Trophoblast cell (in vitro differentiated cells and primary cell): ENCODE measurements at regions not wholly inside any gene's neighbourhood (a gene's known extent, or its start where the extent isn't known, plus 50 kb on each side); places are given as distances from the start of the nearest gene placed in this dataset.

Experiments
- DNase-seq, 2 donors: peaks; one replicate each; pipeline ENCODE4 v3.0.0-alpha.2; 2016
- H2AFZ ChIP-seq: 2 replicates; pipeline ENCODE4 v1.6.1; 2013; ENCODE audit warnings: low read length, moderate library complexity, mild to moderate bottlenecking; ENCODE audit not compliant: insufficient read depth, poor library complexity
- H2AK5ac ChIP-seq: 2 replicates; pipeline ENCODE4 v1.6.1; 2013; ENCODE audit warnings: mild to moderate bottlenecking, low read length
- H2BK120ac ChIP-seq: 2 replicates; pipeline ENCODE4 v1.6.1; 2013; ENCODE audit warnings: low read length, mild to moderate bottlenecking, moderate library complexity; ENCODE audit not compliant: insufficient read depth, poor library complexity
- H2BK12ac ChIP-seq: 2 replicates; pipeline ENCODE4 v1.6.1; 2013; ENCODE audit warnings: mild to moderate bottlenecking, low read length, moderate library complexity
- H2BK5ac ChIP-seq: 2 replicates; pipeline ENCODE4 v1.6.1; 2013; ENCODE audit warnings: low read length, low read depth, moderate library complexity, mild to moderate bottlenecking; ENCODE audit not compliant: poor library complexity
- H3K14ac ChIP-seq: 2 replicates; pipeline ENCODE4 v1.6.1; 2013; ENCODE audit warnings: mild to moderate bottlenecking, low read length
- H3K18ac ChIP-seq: 2 replicates; pipeline ENCODE4 v1.6.1; 2013; ENCODE audit warnings: mild to moderate bottlenecking, low read length
- H3K23ac ChIP-seq: 2 replicates; pipeline ENCODE4 v1.6.1; 2013; ENCODE audit warnings: low read length
- H3K27ac ChIP-seq: 2 replicates; pipeline ENCODE4 v1.5.1; 2013; ENCODE audit warnings: low read depth, mild to moderate bottlenecking, inconsistent platforms, low read length, moderate library complexity
- H3K27me3 ChIP-seq: 2 replicates; pipeline ENCODE4 v1.6.1; 2013; ENCODE audit warnings: inconsistent platforms, mild to moderate bottlenecking, low read length, moderate library complexity; ENCODE audit not compliant: insufficient read depth
- H3K36me3 ChIP-seq, 2 experiments: 1 replicate in 1 of 2; 2 replicates in 1 of 2; pipeline ENCODE4 v1.6.1; 2013; ENCODE audit warnings: low read length in 2 of 2, mild to moderate bottlenecking in 2 of 2, moderate library complexity in 1 of 2; ENCODE audit not compliant: insufficient read depth in 2 of 2, control insufficient read depth in 1 of 2
- H3K4ac ChIP-seq: 2 replicates; pipeline ENCODE4 v1.6.1; 2013; ENCODE audit warnings: low read depth, mild to moderate bottlenecking, low read length, moderate library complexity
- H3K4me1 ChIP-seq, 2 experiments: 1 replicate in 1 of 2; 2 replicates in 1 of 2; pipeline ENCODE4 v1.6.1; 2013; ENCODE audit warnings: low read length in 2 of 2, mild to moderate bottlenecking in 2 of 2, moderate library complexity in 1 of 2; ENCODE audit not compliant: insufficient read depth in 2 of 2, control insufficient read depth in 1 of 2
- H3K4me2 ChIP-seq: 2 replicates; pipeline ENCODE4 v1.6.1; 2013; ENCODE audit warnings: inconsistent platforms, mild to moderate bottlenecking, low read length, moderate library complexity
- H3K4me3 ChIP-seq: 2 replicates; pipeline ENCODE4 v1.5.1; 2013; ENCODE audit warnings: mild to moderate bottlenecking, low read depth, low read length, inconsistent platforms
- H3K79me1 ChIP-seq: one replicate; pipeline ENCODE4 v1.6.1; 2013; ENCODE audit warnings: low read length
- H3K79me2 ChIP-seq: 2 replicates; pipeline ENCODE4 v1.6.1; 2013; ENCODE audit warnings: low read length, mild to moderate bottlenecking; ENCODE audit not compliant: control insufficient read depth, insufficient read depth, poor library complexity
- H3K9ac ChIP-seq: 2 replicates; pipeline ENCODE4 v1.6.1; 2013; ENCODE audit warnings: mild to moderate bottlenecking, low read length
- H3K9me3 ChIP-seq: 2 replicates; pipeline ENCODE4 v1.6.1; 2013; ENCODE audit warnings: low read depth, mild to moderate bottlenecking, control low read depth, inconsistent platforms, low read length; ENCODE audit not compliant: insufficient read depth
- H4K12ac ChIP-seq: 2 replicates; pipeline ENCODE4 v1.6.1; 2013; ENCODE audit warnings: low read depth, mild to moderate bottlenecking, low read length, moderate library complexity
- H4K8ac ChIP-seq: 2 replicates; pipeline ENCODE4 v1.6.1; 2013; ENCODE audit warnings: low read depth, mild to moderate bottlenecking, low read length, moderate library complexity
- H4K91ac ChIP-seq: one replicate; pipeline ENCODE4 v1.6.1; 2013; ENCODE audit warnings: low read depth, mild to moderate bottlenecking, low read length, moderate library complexity
- WGBS: extraction: QIAGEN DNeasy Blood & Tissue Kit; methylation state at CpG from one replicate; pipeline ENCODE4 v1.1.7; 2013; ENCODE audit warnings: missing lambda C conversion rate; ENCODE audit not compliant: insufficient read length, insufficient coverage; ENCODE audit errors: extremely low coverage; 5-methylcytosine and 5-hydroxymethylcytosine counted together

GRCh38 chr7:153158149-153158548, 398.6 kb downstream of the ACTR3B start:
- Histone ChIP-seq H3K14ac (no peak overlapping the region), H3K27me3 (no peaks in the 10 kb centered on the region), H3K9ac (no peak overlapping the region), H4K8ac (no peak overlapping the region), H3K9me3 (no peaks in the 10 kb centered on the region), H3K27ac (no peak overlapping the region), H3K79me2 (no peaks in the 10 kb centered on the region), H3K18ac (no peak overlapping the region), H3K4me2 (no peak overlapping the region), H3K4ac (no peak overlapping the region), H4K12ac (no peak overlapping the region), H2BK12ac (no peak overlapping the region), H4K91ac (no peak overlapping the region), H3K4me3 (no peak overlapping the region), H2BK120ac (no peak overlapping the region), H2BK5ac (no peak overlapping the region), H3K79me1 (no peaks in the 10 kb centered on the region), H3K4me1 (no peaks in the 10 kb centered on the region), H2AFZ (no peak overlapping the region), H2AK5ac (no peak overlapping the region), H3K23ac (no peak overlapping the region), H3K36me3 (no peaks in the 10 kb centered on the region)
- WGBS: no CpG with 5 or more reads among the region's 3 CpGs
- DNase-seq: no peak

- Histone ChIP-seq H4K91ac (no peak overlapping the region), H3K36me3 (no peaks in the 10 kb centered on the region), H3K4me1 (no peaks in the 10 kb centered on the region), H2BK120ac (no peak overlapping the region), H2BK5ac (no peak overlapping the region), H3K9me3 (peaks cover 1% of the 10 kb centered on the region), H3K27me3 (no peaks in the 10 kb centered on the region), H4K12ac (no peak overlapping the region), H2BK12ac (no peak overlapping the region), H3K23ac (no peak overlapping the region), H3K4me2 (no peak overlapping the region), H3K79me1 (no peaks in the 10 kb centered on the region), H3K79me2 (no peaks in the 10 kb centered on the region), H3K4ac (no peak overlapping the region), H3K14ac (no peak overlapping the region), H3K9ac (no peak overlapping the region), H3K27ac (no peak overlapping the region), H3K4me3 (no peak overlapping the region), H2AK5ac (no peak overlapping the region), H2AFZ (no peak overlapping the region), H4K8ac (no peak overlapping the region), H3K18ac (no peak overlapping the region)
- WGBS: no CpG with 5 or more reads among the region's 4 CpGs
- DNase-seq: no peak
Observed at GRCh38 chr7:153170287-153170686, 410.7 kb downstream of the ACTR3B start.

GRCh38 chr7:153185936-153186335, 426.4 kb downstream of the ACTR3B start:
- no peak overlapping the region for H2AFZ ChIP-seq
- no peak overlapping the region for H3K4me2 ChIP-seq
- H3K27ac ChIP-seq: no peak overlapping the region
- no peak overlapping the region for H3K14ac ChIP-seq
- no peaks in the 10 kb centered on the region for H3K36me3 ChIP-seq
- no peak overlapping the region for H3K23ac ChIP-seq
- H3K9ac ChIP-seq: no peak overlapping the region
- DNase-seq: no peak
- no peak overlapping the region for H2BK12ac ChIP-seq
- no peak overlapping the region for H4K8ac ChIP-seq
- H3K79me2 ChIP-seq: no peaks in the 10 kb centered on the region
- H2BK120ac ChIP-seq: no peak overlapping the region
- H2BK5ac ChIP-seq: no peak overlapping the region
- no peaks in the 10 kb centered on the region for H3K79me1 ChIP-seq
- no peak overlapping the region for H4K12ac ChIP-seq
- H3K4me3 ChIP-seq: no peak overlapping the region
- H3K4me1 ChIP-seq: peaks cover 2 to 3% of the 10 kb centered on the region in 2 experiments
- H3K18ac ChIP-seq: no peak overlapping the region
- no peak overlapping the region for H4K91ac ChIP-seq
- no peaks in the 10 kb centered on the region for H3K27me3 ChIP-seq
- H2AK5ac ChIP-seq: no peak overlapping the region
- H3K9me3 ChIP-seq: no peaks in the 10 kb centered on the region
- no peak overlapping the region for H3K4ac ChIP-seq

- Histone ChIP-seq H2BK12ac (no peak overlapping the region), H3K4me2 (no peak overlapping the region), H3K36me3 (no peaks in the 10 kb centered on the region), H3K18ac (no peak overlapping the region), H3K27me3 (no peaks in the 10 kb centered on the region), H3K9ac (no peak overlapping the region), H3K23ac (no peak overlapping the region), H3K79me1 (no peaks in the 10 kb centered on the region), H2BK120ac (no peak overlapping the region), H3K4me3 (no peak overlapping the region), H4K91ac (no peak overlapping the region), H2AFZ (no peak overlapping the region), H2AK5ac (no peak overlapping the region), H3K4ac (no peak overlapping the region), H3K27ac (no peak overlapping the region), H3K9me3 (no peaks in the 10 kb centered on the region), H3K4me1 (peaks cover 4 to 6% of the 10 kb centered on the region in 2 experiments), H4K12ac (no peak overlapping the region), H4K8ac (no peak overlapping the region), H3K14ac (no peak overlapping the region), H3K79me2 (no peaks in the 10 kb centered on the region), H2BK5ac (no peak overlapping the region)
- no CpG with 5 or more reads among the region's 3 CpGs for WGBS
- DNase-seq: peak; percentile 18 to 77
Observed at GRCh38 chr7:153188161-153188560, 428.6 kb downstream of the ACTR3B start.
